ENCODE measurements at regions not wholly inside any gene's neighbourhood (a gene's known extent, or its start where the extent isn't known, plus 50 kb on each side); places are given as distances from the start of the nearest gene placed in this dataset.

DNA sequence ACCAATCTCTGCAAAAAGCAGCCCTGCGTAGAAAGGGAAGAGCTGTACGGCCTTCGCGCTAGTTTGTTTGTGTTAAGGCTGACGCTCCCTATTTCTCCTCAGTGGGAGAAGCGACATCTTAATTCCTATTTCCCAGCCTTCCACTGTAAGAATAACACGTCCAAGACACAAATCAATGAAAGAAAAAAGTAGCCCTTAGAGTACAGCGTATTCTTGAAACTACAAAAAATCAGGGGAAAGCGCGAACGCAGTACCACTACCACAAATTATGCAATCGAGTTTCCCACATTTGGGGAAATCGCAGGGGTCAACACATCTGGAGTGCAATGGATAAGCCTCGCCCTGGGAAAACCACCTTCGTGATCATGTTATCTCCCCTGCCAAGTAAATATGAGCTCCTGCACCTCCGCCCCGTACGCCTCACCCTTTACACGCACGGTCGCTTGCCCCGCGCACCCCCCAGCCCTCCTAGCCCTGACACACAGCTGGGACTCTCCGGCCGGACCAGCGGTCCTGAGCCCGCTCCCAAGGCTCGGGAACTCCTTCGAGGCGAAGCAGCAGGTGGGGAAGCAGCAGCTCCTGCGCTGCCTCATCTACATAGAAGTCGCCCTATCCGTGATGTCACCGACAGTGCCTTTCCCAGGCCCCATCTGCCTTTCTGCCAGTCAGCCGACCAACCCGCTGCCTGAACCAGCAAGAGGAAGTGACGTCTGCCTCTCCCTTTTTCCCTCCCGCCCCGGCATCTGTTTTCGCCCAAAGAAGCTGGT, 94.7 kb downstream of the PPIAL4G start (continued):
- TF ChIP-seq, protein P1, sequence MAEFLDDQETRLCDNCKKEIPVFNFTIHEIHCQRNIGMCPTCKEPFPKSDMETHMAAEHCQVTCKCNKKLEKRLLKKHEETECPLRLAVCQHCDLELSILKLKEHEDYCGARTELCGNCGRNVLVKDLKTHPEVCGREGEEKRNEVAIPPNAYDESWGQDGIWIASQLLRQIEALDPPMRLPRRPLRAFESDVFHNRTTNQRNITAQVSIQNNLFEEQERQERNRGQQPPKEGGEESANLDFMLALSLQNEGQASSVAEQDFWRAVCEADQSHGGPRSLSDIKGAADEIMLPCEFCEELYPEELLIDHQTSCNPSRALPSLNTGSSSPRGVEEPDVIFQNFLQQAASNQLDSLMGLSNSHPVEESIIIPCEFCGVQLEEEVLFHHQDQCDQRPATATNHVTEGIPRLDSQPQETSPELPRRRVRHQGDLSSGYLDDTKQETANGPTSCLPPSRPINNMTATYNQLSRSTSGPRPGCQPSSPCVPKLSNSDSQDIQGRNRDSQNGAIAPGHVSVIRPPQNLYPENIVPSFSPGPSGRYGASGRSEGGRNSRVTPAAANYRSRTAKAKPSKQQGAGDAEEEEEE (CRISPR knock-in tag; IDR thresholded peaks at IDR 0.05; ENCODE audit: borderline replicate concordance) = no peak
- TF ChIP-seq, protein P2, sequence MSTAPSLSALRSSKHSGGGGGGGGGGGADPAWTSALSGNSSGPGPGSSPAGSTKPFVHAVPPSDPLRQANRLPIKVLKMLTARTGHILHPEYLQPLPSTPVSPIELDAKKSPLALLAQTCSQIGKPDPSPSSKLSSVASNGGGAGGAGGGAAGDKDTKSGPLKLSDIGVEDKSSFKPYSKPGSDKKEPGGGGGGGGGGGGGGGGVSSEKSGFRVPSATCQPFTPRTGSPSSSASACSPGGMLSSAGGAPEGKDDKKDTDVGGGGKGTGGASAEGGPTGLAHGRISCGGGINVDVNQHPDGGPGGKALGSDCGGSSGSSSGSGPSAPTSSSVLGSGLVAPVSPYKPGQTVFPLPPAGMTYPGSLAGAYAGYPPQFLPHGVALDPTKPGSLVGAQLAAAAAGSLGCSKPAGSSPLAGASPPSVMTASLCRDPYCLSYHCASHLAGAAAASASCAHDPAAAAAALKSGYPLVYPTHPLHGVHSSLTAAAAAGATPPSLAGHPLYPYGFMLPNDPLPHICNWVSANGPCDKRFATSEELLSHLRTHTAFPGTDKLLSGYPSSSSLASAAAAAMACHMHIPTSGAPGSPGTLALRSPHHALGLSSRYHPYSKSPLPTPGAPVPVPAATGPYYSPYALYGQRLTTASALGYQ (CRISPR knock-in tag; IDR thresholded peaks at IDR 0.05) = no peak
- TF ChIP-seq HNF4A (CRISPR knock-in tag; IDR thresholded peaks at IDR 0.05) (no peak), TCF7L2 (IDR thresholded peaks at IDR 0.05; ENCODE audit: low read depth, low read length) (no peak), NR2F6 (IDR thresholded peaks at IDR 0.05) (no peak), NR2F6 (CRISPR knock-in tag; IDR thresholded peaks at IDR 0.05) (0 out of 2 replicates have a peak, but pooled peaks have one; percentile 4), ZNF251 (CRISPR knock-in tag; IDR thresholded peaks at IDR 0.05) (no peak), HNRNPK (IDR thresholded peaks at IDR 0.05; ENCODE audit: low read depth, low read length, poor library complexity, severe bottlenecking) (no peak), MIER2 (CRISPR knock-in tag; IDR thresholded peaks at IDR 0.05) (no peak), ZNF552 (CRISPR knock-in tag; IDR thresholded peaks at IDR 0.05; ENCODE audit: borderline replicate concordance) (no peak), ZNF580 (CRISPR knock-in tag; IDR thresholded peaks at IDR 0.05; ENCODE audit: borderline replicate concordance, low read depth) (no peak), RORA (CRISPR knock-in tag; IDR thresholded peaks at IDR 0.05) (no peak)
- TF ChIP-seq, protein P3, sequence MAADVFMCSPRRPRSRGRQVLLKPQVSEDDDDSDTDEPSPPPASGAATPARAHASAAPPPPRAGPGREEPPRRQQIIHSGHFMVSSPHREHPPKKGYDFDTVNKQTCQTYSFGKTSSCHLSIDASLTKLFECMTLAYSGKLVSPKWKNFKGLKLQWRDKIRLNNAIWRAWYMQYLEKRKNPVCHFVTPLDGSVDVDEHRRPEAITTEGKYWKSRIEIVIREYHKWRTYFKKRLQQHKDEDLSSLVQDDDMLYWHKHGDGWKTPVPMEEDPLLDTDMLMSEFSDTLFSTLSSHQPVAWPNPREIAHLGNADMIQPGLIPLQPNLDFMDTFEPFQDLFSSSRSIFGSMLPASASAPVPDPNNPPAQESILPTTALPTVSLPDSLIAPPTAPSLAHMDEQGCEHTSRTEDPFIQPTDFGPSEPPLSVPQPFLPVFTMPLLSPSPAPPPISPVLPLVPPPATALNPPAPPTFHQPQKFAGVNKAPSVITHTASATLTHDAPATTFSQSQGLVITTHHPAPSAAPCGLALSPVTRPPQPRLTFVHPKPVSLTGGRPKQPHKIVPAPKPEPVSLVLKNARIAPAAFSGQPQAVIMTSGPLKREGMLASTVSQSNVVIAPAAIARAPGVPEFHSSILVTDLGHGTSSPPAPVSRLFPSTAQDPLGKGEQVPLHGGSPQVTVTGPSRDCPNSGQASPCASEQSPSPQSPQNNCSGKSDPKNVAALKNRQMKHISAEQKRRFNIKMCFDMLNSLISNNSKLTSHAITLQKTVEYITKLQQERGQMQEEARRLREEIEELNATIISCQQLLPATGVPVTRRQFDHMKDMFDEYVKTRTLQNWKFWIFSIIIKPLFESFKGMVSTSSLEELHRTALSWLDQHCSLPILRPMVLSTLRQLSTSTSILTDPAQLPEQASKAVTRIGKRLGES (CRISPR knock-in tag; IDR thresholded peaks at IDR 0.05; ENCODE audit: borderline replicate concordance) = no peak
- TF ChIP-seq, protein P4, sequence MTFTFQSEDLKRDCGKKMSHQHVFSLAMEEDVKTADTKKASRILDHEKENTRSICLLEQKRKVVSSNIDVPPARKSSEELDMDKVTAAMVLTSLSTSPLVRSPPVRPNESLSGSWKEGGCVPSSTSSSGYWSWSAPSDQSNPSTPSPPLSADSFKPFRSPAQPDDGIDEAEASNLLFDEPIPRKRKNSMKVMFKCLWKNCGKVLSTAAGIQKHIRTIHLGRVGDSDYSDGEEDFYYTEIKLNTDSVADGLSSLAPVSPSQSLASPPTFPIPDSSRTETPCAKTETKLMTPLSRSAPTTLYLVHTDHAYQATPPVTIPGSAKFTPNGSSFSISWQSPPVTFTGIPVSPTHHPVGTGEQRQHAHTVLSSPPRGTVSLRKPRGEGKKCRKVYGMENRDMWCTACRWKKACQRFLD (CRISPR knock-in tag; IDR thresholded peaks at IDR 0.05; ENCODE audit: borderline replicate concordance) = no peak; the same call in 1 of the 2 replicates
- TF ChIP-seq, protein P5, sequence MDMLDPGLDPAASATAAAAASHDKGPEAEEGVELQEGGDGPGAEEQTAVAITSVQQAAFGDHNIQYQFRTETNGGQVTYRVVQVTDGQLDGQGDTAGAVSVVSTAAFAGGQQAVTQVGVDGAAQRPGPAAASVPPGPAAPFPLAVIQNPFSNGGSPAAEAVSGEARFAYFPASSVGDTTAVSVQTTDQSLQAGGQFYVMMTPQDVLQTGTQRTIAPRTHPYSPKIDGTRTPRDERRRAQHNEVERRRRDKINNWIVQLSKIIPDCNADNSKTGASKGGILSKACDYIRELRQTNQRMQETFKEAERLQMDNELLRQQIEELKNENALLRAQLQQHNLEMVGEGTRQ (IDR thresholded peaks at IDR 0.05; ENCODE audit: low read depth, low read length) = no peak
- TF ChIP-seq, protein P5 (CRISPR knock-in tag; IDR thresholded peaks at IDR 0.05; ENCODE audit: borderline replicate concordance) = no peak
